ENCODE measurements at regions not wholly inside any gene's neighbourhood (a gene's known extent, or its start where the extent isn't known, plus 50 kb on each side); places are given as distances from the start of the nearest gene placed in this dataset.
"Not testable (repeated sequence)": the region's sequence is repeated elsewhere in the genome, so short reads cannot be mapped to it uniquely, and the experiment has no call there.

GRCh38 chr12:23368590-23368989, 580.9 kb downstream of the SOX5 start:
- no peak for DNase-seq (ENCODE audit: low read depth)

GRCh38 chr12:23375621-23376020, 573.8 kb downstream of the SOX5 start:
- no peak for DNase-seq (ENCODE audit: low read depth)

- DNase-seq (ENCODE audit: low read depth), result no peak
Measured at GRCh38 chr12:23376238-23376637, 573.2 kb downstream of the SOX5 start.

- DNase-seq (ENCODE audit: low read depth), result no peak
Measured at GRCh38 chr12:23380419-23381100, 568.9 kb downstream of the SOX5 start.

- DNase-seq (ENCODE audit: low read depth), result not testable (repeated sequence)
Measured at GRCh38 chr12:23388898-23389297, 560.6 kb downstream of the SOX5 start.

GRCh38 chr12:23389315-23389714, 560.2 kb downstream of the SOX5 start:
- DNase-seq (ENCODE audit: low read depth), result not testable (repeated sequence)

- DNase-seq (ENCODE audit: low read depth), result no peak
Measured at GRCh38 chr12:23399402-23399933, 550.0 kb downstream of the SOX5 start.

- no peak for DNase-seq (ENCODE audit: low read depth)
Measured at GRCh38 chr12:23415180-23415579, 534.3 kb downstream of the SOX5 start.

- DNase-seq (ENCODE audit: low read depth), result no peak
Measured at GRCh38 chr12:23421556-23421955, 527.9 kb downstream of the SOX5 start.

GRCh38 chr12:23423097-23423687, 526.3 kb downstream of the SOX5 start:
- no peak for DNase-seq (ENCODE audit: low read depth)

GRCh38 chr12:23423796-23424195, 525.7 kb downstream of the SOX5 start:
- DNase-seq (ENCODE audit: low read depth), result no peak

- DNase-seq (ENCODE audit: low read depth), result no peak
Measured at GRCh38 chr12:23424685-23425084, 524.8 kb downstream of the SOX5 start.

GRCh38 chr12:23426328-23426727, 523.1 kb downstream of the SOX5 start:
- no peak for DNase-seq (ENCODE audit: low read depth)

- no peak for DNase-seq (ENCODE audit: low read depth)
Measured at GRCh38 chr12:23428758-23429157, 520.7 kb downstream of the SOX5 start.

GRCh38 chr12:23431006-23431405, 518.5 kb downstream of the SOX5 start:
- no peak for DNase-seq (ENCODE audit: low read depth)

- no peak for DNase-seq (ENCODE audit: low read depth)
Measured at GRCh38 chr12:23433121-23433520, 516.3 kb downstream of the SOX5 start.

- DNase-seq (ENCODE audit: low read depth), result no peak
Measured at GRCh38 chr12:23434154-23434553, 515.3 kb downstream of the SOX5 start.

GRCh38 chr12:23446746-23447145, 502.7 kb downstream of the SOX5 start:
- DNase-seq (ENCODE audit: low read depth), result no peak

- no peak for DNase-seq (ENCODE audit: low read depth)
Measured at GRCh38 chr12:23450810-23451209, 498.7 kb downstream of the SOX5 start.

- no peak for DNase-seq (ENCODE audit: low read depth)
Measured at GRCh38 chr12:23455283-23455682, 494.2 kb downstream of the SOX5 start.

- DNase-seq (ENCODE audit: low read depth), result no peak
Measured at GRCh38 chr12:23458640-23459039, 490.8 kb downstream of the SOX5 start.

GRCh38 chr12:23462546-23462945, 486.9 kb downstream of the SOX5 start:
- DNase-seq (ENCODE audit: low read depth), result no peak

GRCh38 chr12:23463172-23463571, 486.3 kb downstream of the SOX5 start:
- DNase-seq (ENCODE audit: low read depth), result no peak

Measured in fibroblast of gingiva (primary cell).